Psoas muscle (tissue), 7 donors: ENCODE measurements at regions not wholly inside any gene's neighbourhood (a gene's known extent, or its start where the extent isn't known, plus 50 kb on each side); places are given as distances from the start of the nearest gene placed in this dataset.

Source experiments
- ATAC-seq, 4 donors: fragments of 200-7000 bp; cut with Tn5 transposase; one replicate each; pipeline ENCODE4 v1.9.1; 2020; ENCODE audit warnings: moderate library complexity in 3 of 4, mild to moderate bottlenecking in 2 of 4
- DNase-seq, 2 donors: peaks; one replicate each; pipeline ENCODE4 v3.0.0-alpha.2; 2020
- H3K27ac ChIP-seq: fragments of 200-600 bp; one replicate; pipeline ENCODE4 v1.8.0; 2022
- H3K27me3 ChIP-seq, 3 donors: fragments of 200-600 bp in 1 of 3; one replicate each; pipeline versions ENCODE4 v1.6.1 to v1.8.0; 2013 to 2022; ENCODE audit warnings: low read length in 2 of 3, mild to moderate bottlenecking in 2 of 3, moderate library complexity in 1 of 3; ENCODE audit not compliant: insufficient read depth in 3 of 3
- H3K36me3 ChIP-seq, 2 donors: fragments of 200-600 bp in 1 of 2; one replicate each; pipeline versions ENCODE4 v1.6.1 to v1.8.0; 2013 to 2022; ENCODE audit warnings: low read depth in 1 of 2, mild to moderate bottlenecking in 1 of 2, moderate library complexity in 1 of 2; ENCODE audit not compliant: insufficient read depth in 1 of 2
- H3K4me1 ChIP-seq: fragments of 200-600 bp; one replicate; pipeline ENCODE4 v1.8.0; 2022
- H3K4me3 ChIP-seq: fragments of 200-600 bp; one replicate; pipeline ENCODE4 v1.8.0; 2022; ENCODE audit warnings: mild to moderate bottlenecking
- H3K9me3 ChIP-seq: fragments of 200-600 bp; one replicate; pipeline ENCODE4 v1.8.0; 2022
- WGBS, 3 donors: extraction: QIAGEN DNeasy Blood & Tissue Kit; methylation state at CpG; one replicate each; pipeline versions ENCODE4 v1.1.6 to v1.1.7; 2013; 5-methylcytosine and 5-hydroxymethylcytosine counted together
- intact Hi-C, 2 donors: fragments of 100-400 bp; cut with DNase I; formaldehyde crosslinking; loops; one replicate each; pipeline versions ENCODE4 v1.11.0 to v1.14.2; 2022
- TF ChIP-seq, protein P1 (sequence below): fragments of 200-600 bp; IDR thresholded peaks from one replicate; pipeline ENCODE4 v1.8.0; 2022; ENCODE audit warnings: antibody characterized with exemption
- donor health status: healthy with polysubstance abuse.
- donor health status: DM: no; HTN: no; CAD: no; lungs with moderate emphysema.
- donor health status: Bipolar disorder and iron deficiency.
- donor health status: healthy.
- donor health status: DM: yes; HTN: yes; CAD: no.
- donor health status: DM: no; HTN: no; CAD: no.
- donor health status: DM: yes; HTN: yes; CAD: no.

DNA sequence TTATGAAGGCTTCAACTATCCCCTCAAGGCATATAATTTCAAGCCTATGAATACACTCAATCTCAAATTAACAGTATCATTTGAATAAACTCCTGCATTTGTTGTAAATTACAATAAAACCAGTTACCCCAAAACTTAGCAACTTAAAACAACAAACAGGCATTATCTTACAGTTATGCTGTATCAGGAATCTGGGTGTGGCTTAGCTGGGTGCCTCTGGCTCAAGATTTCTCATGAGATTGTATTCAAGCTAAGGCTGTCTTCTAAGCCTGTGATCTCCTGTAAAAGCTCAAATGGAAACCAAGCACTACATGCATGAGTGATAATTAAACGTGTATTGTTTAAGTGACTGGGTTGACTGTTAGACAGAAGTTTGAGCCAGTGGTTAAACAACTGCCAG lies 341.0 kb upstream of the PHF14 start:
- WGBS, 3 donors: 31 to 59% (median 52%) methylated on average over 1 of the region's 1 CpG
- Histone ChIP-seq H3K36me3 (no peaks in the 10 kb centered on the region), H3K27ac (no peak overlapping the region), H3K4me1 (no peaks in the 10 kb centered on the region), H3K27me3 (no peaks in the 10 kb centered on the region), H3K4me3 (no peak overlapping the region), H3K9me3 (no peaks in the 10 kb centered on the region)
- no peak for DNase-seq
- TF ChIP-seq, protein P1, sequence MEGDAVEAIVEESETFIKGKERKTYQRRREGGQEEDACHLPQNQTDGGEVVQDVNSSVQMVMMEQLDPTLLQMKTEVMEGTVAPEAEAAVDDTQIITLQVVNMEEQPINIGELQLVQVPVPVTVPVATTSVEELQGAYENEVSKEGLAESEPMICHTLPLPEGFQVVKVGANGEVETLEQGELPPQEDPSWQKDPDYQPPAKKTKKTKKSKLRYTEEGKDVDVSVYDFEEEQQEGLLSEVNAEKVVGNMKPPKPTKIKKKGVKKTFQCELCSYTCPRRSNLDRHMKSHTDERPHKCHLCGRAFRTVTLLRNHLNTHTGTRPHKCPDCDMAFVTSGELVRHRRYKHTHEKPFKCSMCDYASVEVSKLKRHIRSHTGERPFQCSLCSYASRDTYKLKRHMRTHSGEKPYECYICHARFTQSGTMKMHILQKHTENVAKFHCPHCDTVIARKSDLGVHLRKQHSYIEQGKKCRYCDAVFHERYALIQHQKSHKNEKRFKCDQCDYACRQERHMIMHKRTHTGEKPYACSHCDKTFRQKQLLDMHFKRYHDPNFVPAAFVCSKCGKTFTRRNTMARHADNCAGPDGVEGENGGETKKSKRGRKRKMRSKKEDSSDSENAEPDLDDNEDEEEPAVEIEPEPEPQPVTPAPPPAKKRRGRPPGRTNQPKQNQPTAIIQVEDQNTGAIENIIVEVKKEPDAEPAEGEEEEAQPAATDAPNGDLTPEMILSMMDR: no peak
- no peak for ATAC-seq
- intact Hi-C loops: no loop called here

DNA sequence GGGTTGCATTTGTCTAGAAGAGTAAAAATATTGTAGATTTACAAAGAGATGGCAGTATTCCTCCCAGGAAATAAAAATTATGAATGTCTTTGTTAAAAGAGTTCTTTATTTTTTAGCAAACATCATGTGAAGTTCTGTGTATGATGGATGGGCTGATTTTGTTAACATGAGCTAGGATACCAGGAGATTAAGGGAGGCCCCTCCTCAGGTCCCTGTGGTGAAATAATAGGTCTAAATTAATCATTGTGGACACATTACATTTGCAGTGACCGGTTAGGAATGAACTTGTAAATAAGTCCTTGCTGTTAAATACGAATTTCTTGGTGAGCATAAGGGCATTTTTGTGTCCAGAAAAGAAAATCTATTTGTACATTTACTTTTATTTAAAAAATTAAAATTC lies 339.4 kb upstream of the PHF14 start:
- no peak for DNase-seq
- Histone ChIP-seq H3K27ac (no peak overlapping the region), H3K9me3 (no peaks in the 10 kb centered on the region), H3K4me1 (no peaks in the 10 kb centered on the region), H3K36me3 (no peaks in the 10 kb centered on the region), H3K27me3 (no peaks in the 10 kb centered on the region), H3K4me3 (no peak overlapping the region)
- TF ChIP-seq, protein P1: no peak
- intact Hi-C loops: no loop called here
- 42 to 44% (median 43%) methylated on average over 2 of the region's 2 CpGs for WGBS, 3 donors
- no peak for ATAC-seq

DNA sequence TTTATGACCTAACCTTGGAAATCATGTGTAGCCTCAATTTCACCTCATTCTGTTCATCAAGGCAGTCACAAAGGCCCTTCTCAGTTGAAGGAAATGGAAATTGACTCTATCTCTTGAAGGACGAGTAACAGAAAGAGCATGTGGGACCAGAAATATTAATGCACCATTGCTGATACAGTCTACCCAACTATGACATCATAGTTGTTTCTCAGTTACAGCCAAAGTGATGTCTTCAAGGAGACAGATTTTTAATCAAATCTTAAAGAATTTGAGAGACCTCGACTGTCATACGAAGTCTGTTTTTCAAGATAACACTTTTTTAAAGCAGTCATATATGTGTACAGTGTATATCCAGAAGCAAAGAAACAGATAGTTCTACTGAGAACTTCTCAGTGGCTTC lies 335.7 kb upstream of the PHF14 start:
- intact Hi-C loops: no loop called here
- H3K27me3 ChIP-seq: no peaks in the 10 kb centered on the region

DNA sequence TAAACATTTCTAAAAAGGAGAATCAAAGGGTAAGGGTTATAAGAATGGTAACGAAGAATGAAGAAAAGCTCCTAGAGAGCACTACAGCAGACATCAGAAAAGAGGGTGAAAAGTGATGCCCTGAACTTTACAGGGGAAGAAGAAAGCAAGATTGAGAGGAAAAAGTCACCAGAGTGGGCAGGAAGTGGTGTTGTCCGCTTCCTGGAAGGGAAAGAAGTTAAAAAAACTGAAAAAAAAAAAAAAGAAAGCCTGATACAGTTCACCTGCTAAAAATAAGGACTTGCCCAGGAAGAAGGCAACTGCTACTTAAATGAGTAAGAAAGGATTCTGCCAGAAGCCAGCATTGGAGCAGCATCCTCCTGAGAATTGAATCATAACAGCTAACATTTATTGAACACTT lies 330.1 kb upstream of the PHF14 start:
- intact Hi-C loops: no loop called here
- WGBS, 3 donors: 61 to 67% (median 63%) methylated on average over 2 of the region's 2 CpGs
- Histone ChIP-seq H3K27me3 (no peaks in the 10 kb centered on the region), H3K9me3 (no peaks in the 10 kb centered on the region), H3K36me3 (no peaks in the 10 kb centered on the region), H3K4me3 (no peak overlapping the region), H3K27ac (no peak overlapping the region), H3K4me1 (no peaks in the 10 kb centered on the region)
- TF ChIP-seq, protein P1: no peak
- DNase-seq (no peak), ATAC-seq (no peak)

More for the DNA sequence above, 335.7 kb upstream of the PHF14 start:
- no peak overlapping the region for H3K27ac ChIP-seq
- H3K4me1 ChIP-seq: no peaks in the 10 kb centered on the region
- H3K9me3 ChIP-seq: no peaks in the 10 kb centered on the region
- DNase-seq (no peak), ATAC-seq (no peak)
- no peak overlapping the region for H3K4me3 ChIP-seq
- H3K36me3 ChIP-seq: no peaks in the 10 kb centered on the region
- WGBS, 3 donors: 80 to 86% (median 83%) methylated on average over 3 of the region's 3 CpGs
- TF ChIP-seq, protein P1: no peak

DNA sequence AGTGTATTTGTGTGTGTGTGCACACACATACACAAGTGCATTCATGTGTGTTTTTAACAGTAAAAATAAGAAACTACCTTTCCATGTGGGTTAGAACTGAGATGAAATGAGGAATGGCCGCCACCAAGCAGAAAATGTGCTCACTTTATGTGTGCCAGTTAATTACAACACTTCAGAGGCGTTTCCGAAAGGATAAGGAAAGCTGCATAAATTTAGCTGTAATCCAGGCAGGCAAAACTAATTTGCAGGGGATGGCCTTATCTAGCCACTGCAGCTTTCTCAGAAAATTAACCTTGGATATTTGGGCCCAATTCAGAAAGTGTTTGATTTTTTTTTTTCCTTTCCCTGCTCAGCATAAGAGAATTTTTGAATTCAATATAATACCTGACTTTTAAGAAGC lies 328.8 kb upstream of the PHF14 start:
- 35 to 43% (median 38%) methylated on average over 3 of the region's 3 CpGs for WGBS, 3 donors
- no peak for ATAC-seq
- intact Hi-C loops: no loop called here

More for the DNA sequence above, 328.8 kb upstream of the PHF14 start:
- DNase-seq: no peak
- no peak overlapping the region for H3K27ac ChIP-seq
- TF ChIP-seq, protein P1: no peak
- H3K36me3 ChIP-seq: no peaks in the 10 kb centered on the region
- H3K4me1 ChIP-seq: no peaks in the 10 kb centered on the region
- H3K4me3 ChIP-seq: no peak overlapping the region
- H3K9me3 ChIP-seq: no peaks in the 10 kb centered on the region
- H3K27me3 ChIP-seq: no peaks in the 10 kb centered on the region
